Sigmoid colon (tissue), 4 donors: ENCODE measurements at regions not wholly inside any gene's neighbourhood (a gene's known extent, or its start where the extent isn't known, plus 50 kb on each side); places are given as distances from the start of the nearest gene placed in this dataset.

Experiments
- EP300 ChIP-seq, 4 donors: sonication (generic); formaldehyde crosslinking; IDR thresholded peaks; one replicate each; pipeline ENCODE4 v1.6.1; 2017; ENCODE audit warnings: antibody characterized with exemption in 4 of 4
- POLR2AphosphoS5 ChIP-seq, 4 donors: sonication (generic); formaldehyde crosslinking; IDR thresholded peaks; one replicate each; pipeline ENCODE4 v1.6.1; 2017; ENCODE audit warnings: antibody characterized with exemption in 4 of 4
- TF ChIP-seq, protein P1 (sequence below), 4 experiments: fragments of 450-650 bp in 3 of 4; fragments of 200-600 bp in 1 of 4; IDR thresholded peaks; one replicate each; pipeline ENCODE4 v1.5.1; 2016 to 2019; ENCODE audit warnings: antibody characterized with exemption in 4 of 4, mild to moderate bottlenecking in 3 of 4, moderate library complexity in 2 of 4

DNA sequence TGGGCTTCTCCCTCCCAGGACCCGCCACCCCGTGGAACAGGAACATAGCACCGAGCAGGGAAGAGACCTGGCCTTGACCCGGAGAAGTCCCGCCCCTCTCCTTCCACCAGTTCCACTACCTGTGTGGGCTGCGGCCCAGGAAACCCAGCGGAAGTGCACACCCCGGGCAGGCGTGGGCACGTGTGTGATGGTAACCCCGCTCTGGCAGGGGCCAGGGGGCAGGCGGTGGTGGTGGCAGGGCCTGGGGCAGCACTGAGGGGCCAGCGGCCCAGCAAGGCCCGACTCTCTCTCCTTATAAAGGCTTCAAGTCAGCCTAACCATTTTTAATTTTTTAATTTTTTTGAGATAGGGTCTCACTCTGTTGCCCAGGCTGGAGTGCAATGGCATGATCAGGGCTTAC lies 129.0 kb upstream of the FAM98A start:
- TF ChIP-seq EP300 (IDR thresholded peaks at IDR 0.05) = no peak
- no peak for TF ChIP-seq POLR2AphosphoS5 (IDR thresholded peaks at IDR 0.05)
- TF ChIP-seq, protein P1, sequence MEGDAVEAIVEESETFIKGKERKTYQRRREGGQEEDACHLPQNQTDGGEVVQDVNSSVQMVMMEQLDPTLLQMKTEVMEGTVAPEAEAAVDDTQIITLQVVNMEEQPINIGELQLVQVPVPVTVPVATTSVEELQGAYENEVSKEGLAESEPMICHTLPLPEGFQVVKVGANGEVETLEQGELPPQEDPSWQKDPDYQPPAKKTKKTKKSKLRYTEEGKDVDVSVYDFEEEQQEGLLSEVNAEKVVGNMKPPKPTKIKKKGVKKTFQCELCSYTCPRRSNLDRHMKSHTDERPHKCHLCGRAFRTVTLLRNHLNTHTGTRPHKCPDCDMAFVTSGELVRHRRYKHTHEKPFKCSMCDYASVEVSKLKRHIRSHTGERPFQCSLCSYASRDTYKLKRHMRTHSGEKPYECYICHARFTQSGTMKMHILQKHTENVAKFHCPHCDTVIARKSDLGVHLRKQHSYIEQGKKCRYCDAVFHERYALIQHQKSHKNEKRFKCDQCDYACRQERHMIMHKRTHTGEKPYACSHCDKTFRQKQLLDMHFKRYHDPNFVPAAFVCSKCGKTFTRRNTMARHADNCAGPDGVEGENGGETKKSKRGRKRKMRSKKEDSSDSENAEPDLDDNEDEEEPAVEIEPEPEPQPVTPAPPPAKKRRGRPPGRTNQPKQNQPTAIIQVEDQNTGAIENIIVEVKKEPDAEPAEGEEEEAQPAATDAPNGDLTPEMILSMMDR (IDR thresholded peaks at IDR 0.05) = no peak
